ENCODE measurements at regions not wholly inside any gene's neighbourhood (a gene's known extent, or its start where the extent isn't known, plus 50 kb on each side); places are given as distances from the start of the nearest gene placed in this dataset.

DNA sequence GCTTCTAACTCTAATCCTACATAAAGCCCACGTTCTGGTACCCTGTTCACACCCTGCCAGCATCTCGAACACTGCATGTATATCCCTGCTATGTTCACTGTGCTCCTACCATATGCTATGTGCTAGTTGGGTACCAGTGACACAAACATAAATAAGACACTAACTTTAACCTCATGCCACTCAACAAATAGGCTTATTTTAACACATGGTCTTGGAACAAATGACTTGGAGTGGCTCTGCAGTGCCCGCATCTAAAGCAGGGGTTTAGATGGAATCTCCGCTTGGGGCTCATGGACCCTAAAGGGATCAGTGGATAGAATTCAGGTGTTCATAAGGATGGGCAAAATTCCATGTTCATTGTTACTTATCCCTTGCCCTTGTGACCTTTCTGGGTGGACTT, 175.7 kb upstream of the ZKSCAN2 start:
- Histone ChIP-seq H3F3A (replicated peaks; ENCODE audit: low read depth) (no peaks in the 10 kb centered on the region), H2AFZ (no peak overlapping the region), H3K27ac (ENCODE audit: low read depth) (no peak overlapping the region), H3K4me3 (no peak overlapping the region), H3K79me2 (replicated peaks; ENCODE audit: insufficient read depth) (no peaks in the 10 kb centered on the region), H3K36me3 (ENCODE audit: insufficient read depth) (0 out of 2 replicates have a peak, but pooled peaks cover 4% of the 10 kb centered on the region), H4K20me1 (replicated peaks; ENCODE audit: insufficient read depth) (no peaks in the 10 kb centered on the region), H3K27me3 (ENCODE audit: insufficient read depth) (no peaks in the 10 kb centered on the region), H3K4me2 (no peak overlapping the region), H3K4me1 (ENCODE audit: insufficient read depth) (no peaks in the 10 kb centered on the region), H3K9me2 (ENCODE audit: insufficient read depth) (no peaks in the 10 kb centered on the region)
- H3K4me3 Mint-ChIP-seq, result no peak overlapping the region
- H3K27me3 Mint-ChIP-seq (ENCODE audit: insufficient read depth, low read depth, poor library complexity), result peaks cover 4% of the 10 kb centered on the region
- TF ChIP-seq EZH2phosphoT487 (IDR thresholded peaks at IDR 0.05; ENCODE audit: unreplicated experiment) (no peak), ZNF331 (CRISPR knock-in tag; IDR thresholded peaks at IDR 0.05; ENCODE audit: low read depth) (no peak), ZNF114 (CRISPR knock-in tag; IDR thresholded peaks at IDR 0.05) (no peak), JUNB (IDR thresholded peaks at IDR 0.05; ENCODE audit: unreplicated experiment) (no peak), NANOG (IDR thresholded peaks at IDR 0.05; ENCODE audit: borderline replicate concordance) (no peak), POLR2AphosphoS5 (IDR thresholded peaks at IDR 0.05; ENCODE audit: low read depth) (no peak), STAT1 (IDR thresholded peaks at IDR 0.05; ENCODE audit: unreplicated experiment) (no peak), CREB1 (CRISPR knock-in tag; IDR thresholded peaks at IDR 0.05; ENCODE audit: low read depth) (no peak), EZH2 (IDR thresholded peaks at IDR 0.05; ENCODE audit: low read depth, unreplicated experiment) (no peak)
- TF ChIP-seq, protein P1, sequence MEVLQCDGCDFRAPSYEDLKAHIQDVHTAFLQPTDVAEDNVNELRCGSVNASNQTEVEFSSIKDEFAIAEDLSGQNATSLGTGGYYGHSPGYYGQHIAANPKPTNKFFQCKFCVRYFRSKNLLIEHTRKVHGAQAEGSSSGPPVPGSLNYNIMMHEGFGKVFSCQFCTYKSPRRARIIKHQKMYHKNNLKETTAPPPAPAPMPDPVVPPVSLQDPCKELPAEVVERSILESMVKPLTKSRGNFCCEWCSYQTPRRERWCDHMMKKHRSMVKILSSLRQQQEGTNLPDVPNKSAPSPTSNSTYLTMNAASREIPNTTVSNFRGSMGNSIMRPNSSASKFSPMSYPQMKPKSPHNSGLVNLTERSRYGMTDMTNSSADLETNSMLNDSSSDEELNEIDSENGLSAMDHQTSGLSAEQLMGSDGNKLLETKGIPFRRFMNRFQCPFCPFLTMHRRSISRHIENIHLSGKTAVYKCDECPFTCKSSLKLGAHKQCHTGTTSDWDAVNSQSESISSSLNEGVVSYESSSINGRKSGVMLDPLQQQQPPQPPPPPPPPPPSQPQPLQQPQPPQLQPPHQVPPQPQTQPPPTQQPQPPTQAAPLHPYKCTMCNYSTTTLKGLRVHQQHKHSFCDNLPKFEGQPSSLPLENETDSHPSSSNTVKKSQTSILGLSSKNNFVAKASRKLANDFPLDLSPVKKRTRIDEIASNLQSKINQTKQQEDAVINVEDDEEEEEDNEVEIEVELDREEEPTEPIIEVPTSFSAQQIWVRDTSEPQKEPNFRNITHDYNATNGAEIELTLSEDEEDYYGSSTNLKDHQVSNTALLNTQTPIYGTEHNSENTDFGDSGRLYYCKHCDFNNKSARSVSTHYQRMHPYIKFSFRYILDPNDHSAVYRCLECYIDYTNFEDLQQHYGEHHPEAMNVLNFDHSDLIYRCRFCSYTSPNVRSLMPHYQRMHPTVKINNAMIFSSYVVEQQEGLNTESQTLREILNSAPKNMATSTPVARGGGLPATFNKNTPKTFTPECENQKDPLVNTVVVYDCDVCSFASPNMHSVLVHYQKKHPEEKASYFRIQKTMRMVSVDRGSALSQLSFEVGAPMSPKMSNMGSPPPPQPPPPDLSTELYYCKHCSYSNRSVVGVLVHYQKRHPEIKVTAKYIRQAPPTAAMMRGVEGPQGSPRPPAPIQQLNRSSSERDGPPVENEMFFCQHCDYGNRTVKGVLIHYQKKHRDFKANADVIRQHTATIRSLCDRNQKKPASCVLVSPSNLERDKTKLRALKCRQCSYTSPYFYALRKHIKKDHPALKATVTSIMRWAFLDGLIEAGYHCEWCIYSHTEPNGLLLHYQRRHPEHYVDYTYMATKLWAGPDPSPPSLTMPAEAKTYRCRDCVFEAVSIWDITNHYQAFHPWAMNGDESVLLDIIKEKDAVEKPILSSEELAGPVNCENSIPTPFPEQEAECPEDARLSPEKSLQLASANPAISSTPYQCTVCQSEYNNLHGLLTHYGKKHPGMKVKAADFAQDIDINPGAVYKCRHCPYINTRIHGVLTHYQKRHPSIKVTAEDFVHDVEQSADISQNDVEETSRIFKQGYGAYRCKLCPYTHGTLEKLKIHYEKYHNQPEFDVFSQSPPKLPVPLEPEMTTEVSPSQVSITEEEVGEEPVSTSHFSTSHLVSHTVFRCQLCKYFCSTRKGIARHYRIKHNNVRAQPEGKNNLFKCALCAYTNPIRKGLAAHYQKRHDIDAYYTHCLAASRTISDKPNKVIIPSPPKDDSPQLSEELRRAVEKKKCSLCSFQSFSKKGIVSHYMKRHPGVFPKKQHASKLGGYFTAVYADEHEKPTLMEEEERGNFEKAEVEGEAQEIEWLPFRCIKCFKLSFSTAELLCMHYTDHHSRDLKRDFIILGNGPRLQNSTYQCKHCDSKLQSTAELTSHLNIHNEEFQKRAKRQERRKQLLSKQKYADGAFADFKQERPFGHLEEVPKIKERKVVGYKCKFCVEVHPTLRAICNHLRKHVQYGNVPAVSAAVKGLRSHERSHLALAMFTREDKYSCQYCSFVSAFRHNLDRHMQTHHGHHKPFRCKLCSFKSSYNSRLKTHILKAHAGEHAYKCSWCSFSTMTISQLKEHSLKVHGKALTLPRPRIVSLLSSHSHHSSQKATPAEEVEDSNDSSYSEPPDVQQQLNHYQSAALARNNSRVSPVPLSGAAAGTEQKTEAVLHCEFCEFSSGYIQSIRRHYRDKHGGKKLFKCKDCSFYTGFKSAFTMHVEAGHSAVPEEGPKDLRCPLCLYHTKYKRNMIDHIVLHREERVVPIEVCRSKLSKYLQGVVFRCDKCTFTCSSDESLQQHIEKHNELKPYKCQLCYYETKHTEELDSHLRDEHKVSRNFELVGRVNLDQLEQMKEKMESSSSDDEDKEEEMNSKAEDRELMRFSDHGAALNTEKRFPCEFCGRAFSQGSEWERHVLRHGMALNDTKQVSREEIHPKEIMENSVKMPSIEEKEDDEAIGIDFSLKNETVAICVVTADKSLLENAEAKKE (CRISPR knock-in tag; IDR thresholded peaks at IDR 0.05), result no peak
- TF ChIP-seq, protein P2, sequence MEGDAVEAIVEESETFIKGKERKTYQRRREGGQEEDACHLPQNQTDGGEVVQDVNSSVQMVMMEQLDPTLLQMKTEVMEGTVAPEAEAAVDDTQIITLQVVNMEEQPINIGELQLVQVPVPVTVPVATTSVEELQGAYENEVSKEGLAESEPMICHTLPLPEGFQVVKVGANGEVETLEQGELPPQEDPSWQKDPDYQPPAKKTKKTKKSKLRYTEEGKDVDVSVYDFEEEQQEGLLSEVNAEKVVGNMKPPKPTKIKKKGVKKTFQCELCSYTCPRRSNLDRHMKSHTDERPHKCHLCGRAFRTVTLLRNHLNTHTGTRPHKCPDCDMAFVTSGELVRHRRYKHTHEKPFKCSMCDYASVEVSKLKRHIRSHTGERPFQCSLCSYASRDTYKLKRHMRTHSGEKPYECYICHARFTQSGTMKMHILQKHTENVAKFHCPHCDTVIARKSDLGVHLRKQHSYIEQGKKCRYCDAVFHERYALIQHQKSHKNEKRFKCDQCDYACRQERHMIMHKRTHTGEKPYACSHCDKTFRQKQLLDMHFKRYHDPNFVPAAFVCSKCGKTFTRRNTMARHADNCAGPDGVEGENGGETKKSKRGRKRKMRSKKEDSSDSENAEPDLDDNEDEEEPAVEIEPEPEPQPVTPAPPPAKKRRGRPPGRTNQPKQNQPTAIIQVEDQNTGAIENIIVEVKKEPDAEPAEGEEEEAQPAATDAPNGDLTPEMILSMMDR (conservative IDR thresholded peaks at IDR 0.05; ENCODE audit: low read depth in 2 of 2), result no peak
- TF ChIP-seq, protein P3, sequence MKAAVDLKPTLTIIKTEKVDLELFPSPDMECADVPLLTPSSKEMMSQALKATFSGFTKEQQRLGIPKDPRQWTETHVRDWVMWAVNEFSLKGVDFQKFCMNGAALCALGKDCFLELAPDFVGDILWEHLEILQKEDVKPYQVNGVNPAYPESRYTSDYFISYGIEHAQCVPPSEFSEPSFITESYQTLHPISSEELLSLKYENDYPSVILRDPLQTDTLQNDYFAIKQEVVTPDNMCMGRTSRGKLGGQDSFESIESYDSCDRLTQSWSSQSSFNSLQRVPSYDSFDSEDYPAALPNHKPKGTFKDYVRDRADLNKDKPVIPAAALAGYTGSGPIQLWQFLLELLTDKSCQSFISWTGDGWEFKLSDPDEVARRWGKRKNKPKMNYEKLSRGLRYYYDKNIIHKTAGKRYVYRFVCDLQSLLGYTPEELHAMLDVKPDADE (IDR thresholded peaks at IDR 0.05), result no peak
- TF ChIP-seq, protein P4, sequence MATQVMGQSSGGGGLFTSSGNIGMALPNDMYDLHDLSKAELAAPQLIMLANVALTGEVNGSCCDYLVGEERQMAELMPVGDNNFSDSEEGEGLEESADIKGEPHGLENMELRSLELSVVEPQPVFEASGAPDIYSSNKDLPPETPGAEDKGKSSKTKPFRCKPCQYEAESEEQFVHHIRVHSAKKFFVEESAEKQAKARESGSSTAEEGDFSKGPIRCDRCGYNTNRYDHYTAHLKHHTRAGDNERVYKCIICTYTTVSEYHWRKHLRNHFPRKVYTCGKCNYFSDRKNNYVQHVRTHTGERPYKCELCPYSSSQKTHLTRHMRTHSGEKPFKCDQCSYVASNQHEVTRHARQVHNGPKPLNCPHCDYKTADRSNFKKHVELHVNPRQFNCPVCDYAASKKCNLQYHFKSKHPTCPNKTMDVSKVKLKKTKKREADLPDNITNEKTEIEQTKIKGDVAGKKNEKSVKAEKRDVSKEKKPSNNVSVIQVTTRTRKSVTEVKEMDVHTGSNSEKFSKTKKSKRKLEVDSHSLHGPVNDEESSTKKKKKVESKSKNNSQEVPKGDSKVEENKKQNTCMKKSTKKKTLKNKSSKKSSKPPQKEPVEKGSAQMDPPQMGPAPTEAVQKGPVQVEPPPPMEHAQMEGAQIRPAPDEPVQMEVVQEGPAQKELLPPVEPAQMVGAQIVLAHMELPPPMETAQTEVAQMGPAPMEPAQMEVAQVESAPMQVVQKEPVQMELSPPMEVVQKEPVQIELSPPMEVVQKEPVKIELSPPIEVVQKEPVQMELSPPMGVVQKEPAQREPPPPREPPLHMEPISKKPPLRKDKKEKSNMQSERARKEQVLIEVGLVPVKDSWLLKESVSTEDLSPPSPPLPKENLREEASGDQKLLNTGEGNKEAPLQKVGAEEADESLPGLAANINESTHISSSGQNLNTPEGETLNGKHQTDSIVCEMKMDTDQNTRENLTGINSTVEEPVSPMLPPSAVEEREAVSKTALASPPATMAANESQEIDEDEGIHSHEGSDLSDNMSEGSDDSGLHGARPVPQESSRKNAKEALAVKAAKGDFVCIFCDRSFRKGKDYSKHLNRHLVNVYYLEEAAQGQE (IDR thresholded peaks at IDR 0.05; ENCODE audit: unreplicated experiment), result no peak
- no peak for ATAC-seq
- H3K9me3 Mint-ChIP-seq, result peaks cover 82% of the 10 kb centered on the region
- no peak for DNase-seq (ENCODE audit: low spot score)
- H3K36me3 Mint-ChIP-seq (ENCODE audit: low read depth), result no peaks in the 10 kb centered on the region; the same call in 1 of the 3 replicates
- H3K4me1 Mint-ChIP-seq, result 0 out of 3 replicates have a peak, but pooled peaks cover 2% of the 10 kb centered on the region
- no peak overlapping the region for H3K27ac Mint-ChIP-seq

Measured in GM23338 (cell line).